GM12878 (cell line): ENCODE measurements at regions not wholly inside any gene's neighbourhood (a gene's known extent, or its start where the extent isn't known, plus 50 kb on each side); places are given as distances from the start of the nearest gene placed in this dataset.

Experiments used
- ATAC-seq: fragments of 200-7000 bp; cut with Tn5 transposase; 3 replicates; pipeline ENCODE4 v1.9.1; 2020; ENCODE audit warnings: mild to moderate bottlenecking, moderate library complexity
- BruUV-seq: library from RNA; stranded (reverse); fragments of 400-500 nt; replicated peaks from 2 replicates; lab custom pipeline; 2021; lab: Mats Ljungman, UMichigan
- CTCF ChIA-PET: fragments of 300-600 bp; sonication (Branson Sonifier 250); formaldehyde crosslinking; extraction: SDS; loops from one replicate; lab custom pipeline; 2021; ENCODE audit warnings: inconsistent platforms; lab: Yijun Ruan, JAX
- POLR2A ChIA-PET: fragments of 350-600 bp; formaldehyde crosslinking; extraction: SDS; loops from one replicate; lab custom pipeline; 2021; ENCODE audit warnings: inconsistent platforms; lab: Charles Lee
- RAD21 ChIA-PET: fragments of 300-600 bp; sonication (Branson Sonifier 250); formaldehyde crosslinking; loops from one replicate; lab custom pipeline; 2023; ENCODE audit warnings: antibody characterized with exemption; ENCODE audit not compliant: unreplicated experiment; lab: Charles Lee
- SMC1A ChIA-PET: fragments of 300-600 bp; sonication (Branson Sonifier 250); formaldehyde crosslinking; loops from one replicate; lab custom pipeline; 2023; ENCODE audit not compliant: unreplicated experiment, uncharacterized antibody; lab: Charles Lee
- DNase-seq: peaks from one replicate; pipeline ENCODE4 v3.0.0-alpha.2; 2011; ENCODE audit warnings: low read depth, low spot score
- FAIRE-seq: peaks from 3 replicates; lab custom pipeline; 2011; peaks lifted over from hg19 to GRCh38; lab: Jason Lieb, UNC
- H2AFZ ChIP-seq: 2 replicates; pipeline ENCODE4 v1.6.0; 2011; ENCODE audit warnings: low read depth, low read length, control low read depth; ENCODE audit not compliant: control insufficient read depth
- H3K27ac ChIP-seq: 2 replicates; pipeline ENCODE4 v1.5.1; 2011; ENCODE audit warnings: control low read depth; ENCODE audit not compliant: control insufficient read depth, insufficient read depth
- H3K27me3 ChIP-seq, 2 experiments: replicated peaks in 1 of 2; 2 replicates each; pipeline versions ENCODE4 v1.6.0 to v1.6.1; 2011; ENCODE audit warnings: low read length in 1 of 2; ENCODE audit not compliant: control insufficient read depth in 2 of 2, insufficient read depth in 2 of 2
- H3K36me3 ChIP-seq, 2 experiments: 2 replicates each; pipeline ENCODE4 v1.5.1; 2011; ENCODE audit warnings: low read length in 1 of 2; ENCODE audit not compliant: control insufficient read depth in 2 of 2, insufficient read depth in 2 of 2
- H3K4me1 ChIP-seq: 2 replicates; pipeline ENCODE4 v1.6.1; 2011; ENCODE audit warnings: mild to moderate bottlenecking, low read length, moderate library complexity, mixed read lengths; ENCODE audit not compliant: control insufficient read depth, insufficient read depth
- H3K4me2 ChIP-seq: 2 replicates; pipeline ENCODE4 v1.6.0; 2011; ENCODE audit warnings: control low read depth; ENCODE audit not compliant: control insufficient read depth, insufficient read depth
- H3K4me3 ChIP-seq: fragments of 200-600 bp; sonication (generic); 2 replicates; pipeline ENCODE4 v1.5.1; 2016
- H3K79me2 ChIP-seq: 2 replicates; pipeline ENCODE4 v1.6.0; 2011; ENCODE audit warnings: low read length; ENCODE audit not compliant: control insufficient read depth, insufficient read depth
- H3K9ac ChIP-seq: 2 replicates; pipeline ENCODE4 v1.8.0; 2011; ENCODE audit warnings: low read length, control low read depth, mixed read lengths; ENCODE audit not compliant: control insufficient read depth, insufficient read depth
- H3K9me3 ChIP-seq: replicated peaks from 3 replicates; pipeline ENCODE4 v1.5.1; 2011; ENCODE audit warnings: mild to moderate bottlenecking, low read length; ENCODE audit not compliant: control insufficient read depth, insufficient read depth
- H4K20me1 ChIP-seq: 2 replicates; pipeline ENCODE4 v1.6.0; 2011; ENCODE audit not compliant: control insufficient read depth, insufficient read depth
- EGR1 ChIP-seq, 2 experiments: IDR thresholded peaks; 1 replicate in 1 of 2; 2 replicates in 1 of 2; pipeline ENCODE4 v1.6.1; 2011 to 2012; ENCODE audit warnings: low read depth in 2 of 2, low read length in 2 of 2, borderline replicate concordance in 1 of 2, mild to moderate bottlenecking in 1 of 2, moderate library complexity in 1 of 2
- FOS ChIP-seq: IDR thresholded peaks from 3 replicates; pipeline ENCODE4 v1.6.1; 2011; ENCODE audit warnings: borderline replicate concordance; ENCODE audit not compliant: insufficient read length; ENCODE audit errors: extremely low read depth
- GATAD2B ChIP-seq: fragments of 450-650 bp; conservative IDR thresholded peaks from 2 replicates; pipeline ENCODE4 v1.6.1; 2017; ENCODE audit warnings: low read depth, mild to moderate bottlenecking, moderate library complexity
- PML ChIP-seq: IDR thresholded peaks from 2 replicates; pipeline ENCODE4 v1.6.1; 2012; ENCODE audit warnings: low read length, inconsistent platforms
- TAF1 ChIP-seq: IDR thresholded peaks from 2 replicates; pipeline ENCODE4 v1.6.1; 2011; ENCODE audit warnings: mild to moderate bottlenecking, low read depth, low read length, borderline replicate concordance
- TBL1XR1 ChIP-seq: IDR thresholded peaks from 2 replicates; pipeline ENCODE4 v1.6.1; 2012; ENCODE audit warnings: low read depth, low read length, improper control_type of control experiment
- TCF7 ChIP-seq: IDR thresholded peaks from 2 replicates; pipeline ENCODE4 v1.6.1; 2014; ENCODE audit warnings: antibody characterized with exemption, borderline replicate concordance
- ZBTB40 ChIP-seq: fragments of 450-650 bp; IDR thresholded peaks from 2 replicates; pipeline ENCODE4 v1.6.1; 2016; ENCODE audit warnings: mild to moderate bottlenecking, moderate library complexity, borderline replicate concordance
- WGBS: methylation state at CpG from one replicate; pipeline ENCODE4 v1.1.6; 2016; ENCODE audit warnings: low lambda C conversion rate; ENCODE audit not compliant: insufficient replicate concordance, insufficient coverage; ENCODE audit errors: missing lambda C conversion rate; 5-methylcytosine and 5-hydroxymethylcytosine counted together
- in situ Hi-C: fragments of 300-500 bp; cut with MboI; formaldehyde crosslinking; loops from 9 replicates; pipeline ENCODE4 v1.14.3; 2018; ENCODE audit warnings: mixed read lengths
- intact Hi-C: fragments of 100-400 bp; cut with micrococcal nuclease; formaldehyde crosslinking; loops from one replicate; pipeline ENCODE4 v1.14.2; 2022; ENCODE audit not compliant: unreplicated experiment
- TF ChIP-seq, protein P1 (sequence below): fragments of 450-650 bp; formaldehyde crosslinking; IDR thresholded peaks from 2 replicates; pipeline ENCODE4 v1.4.0; 2020; ENCODE audit warnings: mild to moderate bottlenecking, moderate library complexity
- TF ChIP-seq, protein P2 (sequence below): IDR thresholded peaks from 2 replicates; pipeline ENCODE4 v1.6.1; 2011; ENCODE audit warnings: mild to moderate bottlenecking, low read depth, low read length, moderate library complexity; ENCODE audit not compliant: insufficient replicate concordance
- TF ChIP-seq, protein P3 (sequence below): fragments of 150-350 bp; IDR thresholded peaks from 2 replicates; pipeline ENCODE4 v1.6.1; 2014; ENCODE audit warnings: mild to moderate bottlenecking, low read depth, low read length

GRCh38 chr2:100214265-100214971 is 72.0 kb upstream of the AFF3 start (continued):
- TF ChIP-seq, protein P1, sequence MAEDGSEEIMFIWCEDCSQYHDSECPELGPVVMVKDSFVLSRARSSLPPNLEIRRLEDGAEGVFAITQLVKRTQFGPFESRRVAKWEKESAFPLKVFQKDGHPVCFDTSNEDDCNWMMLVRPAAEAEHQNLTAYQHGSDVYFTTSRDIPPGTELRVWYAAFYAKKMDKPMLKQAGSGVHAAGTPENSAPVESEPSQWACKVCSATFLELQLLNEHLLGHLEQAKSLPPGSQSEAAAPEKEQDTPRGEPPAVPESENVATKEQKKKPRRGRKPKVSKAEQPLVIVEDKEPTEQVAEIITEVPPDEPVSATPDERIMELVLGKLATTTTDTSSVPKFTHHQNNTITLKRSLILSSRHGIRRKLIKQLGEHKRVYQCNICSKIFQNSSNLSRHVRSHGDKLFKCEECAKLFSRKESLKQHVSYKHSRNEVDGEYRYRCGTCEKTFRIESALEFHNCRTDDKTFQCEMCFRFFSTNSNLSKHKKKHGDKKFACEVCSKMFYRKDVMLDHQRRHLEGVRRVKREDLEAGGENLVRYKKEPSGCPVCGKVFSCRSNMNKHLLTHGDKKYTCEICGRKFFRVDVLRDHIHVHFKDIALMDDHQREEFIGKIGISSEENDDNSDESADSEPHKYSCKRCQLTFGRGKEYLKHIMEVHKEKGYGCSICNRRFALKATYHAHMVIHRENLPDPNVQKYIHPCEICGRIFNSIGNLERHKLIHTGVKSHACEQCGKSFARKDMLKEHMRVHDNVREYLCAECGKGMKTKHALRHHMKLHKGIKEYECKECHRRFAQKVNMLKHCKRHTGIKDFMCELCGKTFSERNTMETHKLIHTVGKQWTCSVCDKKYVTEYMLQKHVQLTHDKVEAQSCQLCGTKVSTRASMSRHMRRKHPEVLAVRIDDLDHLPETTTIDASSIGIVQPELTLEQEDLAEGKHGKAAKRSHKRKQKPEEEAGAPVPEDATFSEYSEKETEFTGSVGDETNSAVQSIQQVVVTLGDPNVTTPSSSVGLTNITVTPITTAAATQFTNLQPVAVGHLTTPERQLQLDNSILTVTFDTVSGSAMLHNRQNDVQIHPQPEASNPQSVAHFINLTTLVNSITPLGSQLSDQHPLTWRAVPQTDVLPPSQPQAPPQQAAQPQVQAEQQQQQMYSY (CRISPR knock-in tag): no peak
- TF ChIP-seq GATAD2B: no peak

DNA sequence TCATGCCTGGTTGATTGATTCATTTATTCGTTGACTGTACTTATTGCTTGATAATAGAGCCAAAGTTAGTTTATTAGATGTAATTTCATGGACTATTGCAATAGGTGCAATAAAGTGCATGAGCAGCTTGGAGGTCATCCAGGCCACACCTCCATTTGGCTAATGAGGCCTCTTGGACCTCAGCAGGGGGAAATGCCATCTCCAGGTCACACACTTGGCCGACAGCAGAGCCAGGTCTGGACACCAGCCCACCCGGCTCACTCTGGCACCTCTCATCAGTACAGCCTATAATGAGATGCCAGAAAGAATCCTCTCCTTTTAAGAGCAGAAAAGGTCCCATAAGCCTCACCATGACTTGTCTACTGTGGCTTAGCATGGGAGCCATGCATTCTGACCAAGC is 71.2 kb upstream of the AFF3 start:
- intact Hi-C loops (no loop called here), in situ Hi-C loops (no loop called here)
- H3K79me2 ChIP-seq: no peaks in the 10 kb centered on the region
- DNase-seq (no peak), FAIRE-seq (no peak), ATAC-seq (no peak)
- ChIA-PET SMC1A (no interaction called here), RAD21 (no interaction called here), CTCF (no interaction called here), POLR2A (no interaction called here)
- no peak overlapping the region for H3K27ac ChIP-seq
- H3K9me3 ChIP-seq: no peaks in the 10 kb centered on the region
- no peak overlapping the region for H3K4me3 ChIP-seq
- H3K36me3 ChIP-seq: no peaks in the 10 kb centered on the region
- 0 out of 4 replicates have a peak, but pooled peaks cover 0 to 1% of the 10 kb centered on the region in 2 experiments for H3K27me3 ChIP-seq
- H3K4me2 ChIP-seq: no peak overlapping the region
- no TSS peak for BruUV-seq
- no peak overlapping the region for H3K9ac ChIP-seq
- no peaks in the 10 kb centered on the region for H3K4me1 ChIP-seq
- WGBS: 35% methylated on average over 3 of the region's 3 CpGs
- no peak overlapping the region for H2AFZ ChIP-seq
- no peaks in the 10 kb centered on the region for H4K20me1 ChIP-seq
- TF ChIP-seq, protein P2, sequence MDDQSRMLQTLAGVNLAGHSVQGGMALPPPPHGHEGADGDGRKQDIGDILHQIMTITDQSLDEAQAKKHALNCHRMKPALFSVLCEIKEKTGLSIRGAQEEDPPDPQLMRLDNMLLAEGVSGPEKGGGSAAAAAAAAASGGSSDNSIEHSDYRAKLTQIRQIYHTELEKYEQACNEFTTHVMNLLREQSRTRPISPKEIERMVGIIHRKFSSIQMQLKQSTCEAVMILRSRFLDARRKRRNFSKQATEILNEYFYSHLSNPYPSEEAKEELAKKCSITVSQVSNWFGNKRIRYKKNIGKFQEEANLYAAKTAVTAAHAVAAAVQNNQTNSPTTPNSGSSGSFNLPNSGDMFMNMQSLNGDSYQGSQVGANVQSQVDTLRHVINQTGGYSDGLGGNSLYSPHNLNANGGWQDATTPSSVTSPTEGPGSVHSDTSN: no peak
- TF ChIP-seq TBL1XR1 (no peak), TCF7 (no peak), EGR1 (IDR thresholded peaks at IDR 0.05; ENCODE audit: borderline replicate concordance in 1 of 2, low read depth in 2 of 2, low read length in 2 of 2) (no peak), ZBTB40 (no peak), PML (no peak), FOS (no peak), TAF1 (no peak)
- TF ChIP-seq, protein P3, sequence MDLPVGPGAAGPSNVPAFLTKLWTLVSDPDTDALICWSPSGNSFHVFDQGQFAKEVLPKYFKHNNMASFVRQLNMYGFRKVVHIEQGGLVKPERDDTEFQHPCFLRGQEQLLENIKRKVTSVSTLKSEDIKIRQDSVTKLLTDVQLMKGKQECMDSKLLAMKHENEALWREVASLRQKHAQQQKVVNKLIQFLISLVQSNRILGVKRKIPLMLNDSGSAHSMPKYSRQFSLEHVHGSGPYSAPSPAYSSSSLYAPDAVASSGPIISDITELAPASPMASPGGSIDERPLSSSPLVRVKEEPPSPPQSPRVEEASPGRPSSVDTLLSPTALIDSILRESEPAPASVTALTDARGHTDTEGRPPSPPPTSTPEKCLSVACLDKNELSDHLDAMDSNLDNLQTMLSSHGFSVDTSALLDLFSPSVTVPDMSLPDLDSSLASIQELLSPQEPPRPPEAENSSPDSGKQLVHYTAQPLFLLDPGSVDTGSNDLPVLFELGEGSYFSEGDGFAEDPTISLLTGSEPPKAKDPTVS: no peak
